H1 (cell line): ENCODE measurements at regions not wholly inside any gene's neighbourhood (a gene's known extent, or its start where the extent isn't known, plus 50 kb on each side); places are given as distances from the start of the nearest gene placed in this dataset.

Experiments
- BRCA1 ChIP-seq: IDR thresholded peaks from 2 replicates; pipeline ENCODE4 v1.6.1; 2012; ENCODE audit warnings: low read depth, low read length, improper control_type of control experiment
- CEBPB ChIP-seq: IDR thresholded peaks from 2 replicates; pipeline ENCODE4 v1.6.1; 2012; ENCODE audit warnings: low read depth, low read length
- CTCF ChIP-seq, 3 experiments: IDR thresholded peaks; 1 replicate in 2 of 3; 2 replicates in 1 of 3; pipeline versions ENCODE4 v1.5.1 to v1.6.1; 2011; ENCODE audit warnings: low read length in 3 of 3, mild to moderate bottlenecking in 3 of 3, inconsistent platforms in 2 of 3, low read depth in 1 of 3, moderate library complexity in 1 of 3; ENCODE audit not compliant: insufficient read depth in 1 of 3; ENCODE audit errors: control extremely low read depth in 1 of 3
- EZH2 ChIP-seq: fragments of 200-600 bp; sonication (generic); IDR thresholded peaks from 2 replicates; pipeline ENCODE4 v1.7.1; 2012; ENCODE audit warnings: low read depth, mild to moderate bottlenecking, moderate library complexity, low read length, inconsistent platforms; ENCODE audit not compliant: severe bottlenecking
- JUND ChIP-seq: IDR thresholded peaks from 2 replicates; pipeline ENCODE4 v1.6.1; 2011; ENCODE audit warnings: mild to moderate bottlenecking, improper control_type of control experiment, low read length
- MAX ChIP-seq: IDR thresholded peaks from 2 replicates; pipeline ENCODE4 v1.6.1; 2012; ENCODE audit warnings: inconsistent platforms
- POLR2AphosphoS5 ChIP-seq: IDR thresholded peaks from 2 replicates; pipeline ENCODE4 v1.6.1; 2011; ENCODE audit warnings: low read depth, low read length
- TBP ChIP-seq: IDR thresholded peaks from 2 replicates; pipeline ENCODE4 v1.6.1; 2011; ENCODE audit warnings: low read depth, low read length, improper control_type of control experiment
- YY1 ChIP-seq: IDR thresholded peaks from 2 replicates; pipeline ENCODE4 v1.6.1; 2011; ENCODE audit warnings: low read depth, mild to moderate bottlenecking, low read length

- no peak for TF ChIP-seq YY1
- TF ChIP-seq JUND, result no peak
- TF ChIP-seq CTCF (IDR thresholded peaks at IDR 0.05; ENCODE audit: control extremely low read depth in 1 of 3, insufficient read depth in 1 of 3, low read depth in 1 of 3, low read length in 3 of 3), result no peak
- no peak for TF ChIP-seq TBP
- TF ChIP-seq EZH2, result no peak
- TF ChIP-seq CEBPB, result no peak
- no peak for TF ChIP-seq POLR2AphosphoS5
- TF ChIP-seq MAX, result no peak
- no peak for TF ChIP-seq BRCA1
Observed at GRCh38 chr21:35206141-35207125, 157.3 kb upstream of the RUNX1 start.
